ENCODE measurements at regions not wholly inside any gene's neighbourhood (a gene's known extent, or its start where the extent isn't known, plus 50 kb on each side); places are given as distances from the start of the nearest gene placed in this dataset.
"Not testable (repeated sequence)": the region's sequence is repeated elsewhere in the genome, so short reads cannot be mapped to it uniquely, and the experiment has no call there.

- TF ChIP-seq CTCF (IDR thresholded peaks at IDR 0.05; ENCODE audit: low read depth, low read length): no peak
- no peak for DNase-seq (ENCODE audit: low read depth in 2 of 2)
- no peak overlapping the region for H3K4me3 ChIP-seq (replicated peaks in 1 of 2; ENCODE audit: low read depth in 2 of 2, low read length in 2 of 2)
These were observed 270.5 kb upstream of the CHORDC1 start for GRCh38 chr11:90493379-90493778.

GRCh38 chr11:90491466-90491865 lies 268.6 kb upstream of the CHORDC1 start:
- no peak overlapping the region for H3K4me3 ChIP-seq (replicated peaks in 1 of 2; ENCODE audit: low read depth in 2 of 2, low read length in 2 of 2)
- TF ChIP-seq CTCF (IDR thresholded peaks at IDR 0.05; ENCODE audit: low read depth, low read length): no peak
- DNase-seq (ENCODE audit: low read depth in 2 of 2): no peak

- TF ChIP-seq CTCF (IDR thresholded peaks at IDR 0.05; ENCODE audit: low read depth, low read length): no peak
- peak; percentile 24 to 53 for DNase-seq (ENCODE audit: low read depth in 2 of 2)
These were observed 253.7 kb upstream of the CHORDC1 start for GRCh38 chr11:90476442-90477007.

GRCh38 chr11:90468923-90469322 lies 246.1 kb upstream of the CHORDC1 start:
- DNase-seq (ENCODE audit: low read depth in 2 of 2): peak in 1 of 2 donors; percentile 29
- H3K4me3 ChIP-seq (replicated peaks in 1 of 2; ENCODE audit: low read depth in 2 of 2, low read length in 2 of 2): no peak overlapping the region
- no peak for TF ChIP-seq CTCF (IDR thresholded peaks at IDR 0.05; ENCODE audit: low read depth, low read length)

More at GRCh38 chr11:90476442-90477007, 253.7 kb upstream of the CHORDC1 start:
- H3K4me3 ChIP-seq (replicated peaks in 1 of 2; ENCODE audit: low read depth in 2 of 2, low read length in 2 of 2): no peak overlapping the region

GRCh38 chr11:90465553-90465952 lies 242.7 kb upstream of the CHORDC1 start:
- no peak for TF ChIP-seq CTCF (IDR thresholded peaks at IDR 0.05; ENCODE audit: low read depth, low read length)
- no peak overlapping the region for H3K4me3 ChIP-seq (replicated peaks in 1 of 2; ENCODE audit: low read depth in 2 of 2, low read length in 2 of 2)
- DNase-seq (ENCODE audit: low read depth in 2 of 2): no peak

GRCh38 chr11:90455347-90455920 lies 232.6 kb upstream of the CHORDC1 start:
- H3K4me3 ChIP-seq (replicated peaks in 1 of 2; ENCODE audit: low read depth in 2 of 2, low read length in 2 of 2); DNase-seq (ENCODE audit: low read depth in 2 of 2): not testable (repeated sequence)

- H3K4me3 ChIP-seq (replicated peaks in 1 of 2; ENCODE audit: low read depth in 2 of 2, low read length in 2 of 2): no peak overlapping the region
- no peak for TF ChIP-seq CTCF (IDR thresholded peaks at IDR 0.05; ENCODE audit: low read depth, low read length)
- no peak for DNase-seq (ENCODE audit: low read depth in 2 of 2)
These were observed 230.7 kb upstream of the CHORDC1 start for GRCh38 chr11:90453525-90453924.

All from cardiac fibroblast (primary cell).